ENCODE measurements at regions not wholly inside any gene's neighbourhood (a gene's known extent, or its start where the extent isn't known, plus 50 kb on each side); places are given as distances from the start of the nearest gene placed in this dataset.

GRCh38 chr14:32014498-32014897 is 62.6 kb upstream of the ARHGAP5 start:
- Mint-ChIP-seq H3K4me1 (ENCODE audit: low read depth, unreplicated experiment) (peaks cover 27% of the 10 kb centered on the region), H3K4me3 (ENCODE audit: unreplicated experiment) (no peak overlapping the region), H3K9me3 (ENCODE audit: unreplicated experiment) (no peaks in the 10 kb centered on the region), H3K36me3 (ENCODE audit: low read depth, unreplicated experiment) (no peaks in the 10 kb centered on the region), H3K27ac (ENCODE audit: unreplicated experiment) (no peak overlapping the region), H3K27me3 (ENCODE audit: low read depth, unreplicated experiment) (no peaks in the 10 kb centered on the region)
- DNase-seq (ENCODE audit: low read depth) (no peak), FAIRE-seq (no peak)
- TF ChIP-seq CTCF (IDR thresholded peaks at IDR 0.05; ENCODE audit: insufficient read depth, low read depth, low read length) (no peak), EZH2 (IDR thresholded peaks at IDR 0.05; ENCODE audit: insufficient read depth, low read length) (no peak)
- Histone ChIP-seq H3K9me3 (ENCODE audit: insufficient read depth, low read depth, low read length) (no peaks in the 10 kb centered on the region), H3K4me1 (ENCODE audit: insufficient read depth, low read length) (peaks cover 11% of the 10 kb centered on the region), H3K79me2 (ENCODE audit: insufficient read depth, low read length) (no peaks in the 10 kb centered on the region), H3K27ac (ENCODE audit: low read depth, low read length) (no peak overlapping the region), H3K36me3 (ENCODE audit: insufficient read depth, low read length) (no peaks in the 10 kb centered on the region), H3K9ac (ENCODE audit: low read length) (no peak overlapping the region), H3K4me2 (ENCODE audit: low read length) (no peak overlapping the region), H3K27me3 (ENCODE audit: insufficient read depth, low read length) (no peaks in the 10 kb centered on the region), H4K20me1 (ENCODE audit: insufficient read depth, low read length) (no peaks in the 10 kb centered on the region), H3K4me3 (ENCODE audit: insufficient read depth, low read depth, low read length) (no peak overlapping the region), H2AFZ (ENCODE audit: low read depth, low read length) (no peak overlapping the region)

GRCh38 chr14:32015166-32015565 is 61.9 kb upstream of the ARHGAP5 start:
- Histone ChIP-seq H3K27ac (ENCODE audit: low read depth, low read length) (no peak overlapping the region), H3K4me2 (ENCODE audit: low read length) (no peak overlapping the region), H3K4me3 (ENCODE audit: insufficient read depth, low read depth, low read length) (no peak overlapping the region), H3K4me1 (ENCODE audit: insufficient read depth, low read length) (peaks cover 11% of the 10 kb centered on the region), H3K9me3 (ENCODE audit: insufficient read depth, low read depth, low read length) (no peaks in the 10 kb centered on the region), H3K9ac (ENCODE audit: low read length) (no peak overlapping the region), H4K20me1 (ENCODE audit: insufficient read depth, low read length) (no peaks in the 10 kb centered on the region), H3K79me2 (ENCODE audit: insufficient read depth, low read length) (no peaks in the 10 kb centered on the region), H3K36me3 (ENCODE audit: insufficient read depth, low read length) (no peaks in the 10 kb centered on the region), H3K27me3 (ENCODE audit: insufficient read depth, low read length) (no peaks in the 10 kb centered on the region), H2AFZ (ENCODE audit: low read depth, low read length) (no peak overlapping the region)
- TF ChIP-seq EZH2 (IDR thresholded peaks at IDR 0.05; ENCODE audit: insufficient read depth, low read length) (no peak), CTCF (IDR thresholded peaks at IDR 0.05; ENCODE audit: insufficient read depth, low read depth, low read length) (no peak)
- FAIRE-seq (no peak), DNase-seq (ENCODE audit: low read depth) (no peak)
- H3K4me3 Mint-ChIP-seq (ENCODE audit: unreplicated experiment), result no peak overlapping the region
- H3K36me3 Mint-ChIP-seq (ENCODE audit: low read depth, unreplicated experiment), result no peaks in the 10 kb centered on the region
- H3K4me1 Mint-ChIP-seq (ENCODE audit: low read depth, unreplicated experiment), result peaks cover 21% of the 10 kb centered on the region
- H3K27ac Mint-ChIP-seq (ENCODE audit: unreplicated experiment), result no peak overlapping the region
- H3K27me3 Mint-ChIP-seq (ENCODE audit: low read depth, unreplicated experiment), result no peaks in the 10 kb centered on the region
- H3K9me3 Mint-ChIP-seq (ENCODE audit: unreplicated experiment), result no peaks in the 10 kb centered on the region

- no peaks in the 10 kb centered on the region for H3K4me1 ChIP-seq (ENCODE audit: insufficient read depth, low read length)
- H3K27me3 Mint-ChIP-seq (ENCODE audit: low read depth, unreplicated experiment), result no peaks in the 10 kb centered on the region
- TF ChIP-seq CTCF (IDR thresholded peaks at IDR 0.05; ENCODE audit: insufficient read depth, low read depth, low read length) (no peak), EZH2 (IDR thresholded peaks at IDR 0.05; ENCODE audit: insufficient read depth, low read length) (no peak)
- FAIRE-seq (no peak), DNase-seq (ENCODE audit: low read depth) (no peak)
- H3K4me1 Mint-ChIP-seq (ENCODE audit: low read depth, unreplicated experiment), result peaks cover 7% of the 10 kb centered on the region
- H3K27ac Mint-ChIP-seq (ENCODE audit: unreplicated experiment), result no peak overlapping the region
- no peaks in the 10 kb centered on the region for H3K27me3 ChIP-seq (ENCODE audit: insufficient read depth, low read length)
- H3K9ac ChIP-seq (ENCODE audit: low read length), result no peak overlapping the region
- no peak overlapping the region for H3K4me3 Mint-ChIP-seq (ENCODE audit: unreplicated experiment)
- H3K4me3 ChIP-seq (ENCODE audit: insufficient read depth, low read depth, low read length), result no peak overlapping the region
- no peaks in the 10 kb centered on the region for H3K36me3 Mint-ChIP-seq (ENCODE audit: low read depth, unreplicated experiment)
- no peaks in the 10 kb centered on the region for H3K9me3 ChIP-seq (ENCODE audit: insufficient read depth, low read depth, low read length)
- no peaks in the 10 kb centered on the region for H3K79me2 ChIP-seq (ENCODE audit: insufficient read depth, low read length)
- H3K27ac ChIP-seq (ENCODE audit: low read depth, low read length), result no peak overlapping the region
- no peaks in the 10 kb centered on the region for H3K9me3 Mint-ChIP-seq (ENCODE audit: unreplicated experiment)
- H4K20me1 ChIP-seq (ENCODE audit: insufficient read depth, low read length), result no peaks in the 10 kb centered on the region
- no peak overlapping the region for H3K4me2 ChIP-seq (ENCODE audit: low read length)
- H3K36me3 ChIP-seq (ENCODE audit: insufficient read depth, low read length), result no peaks in the 10 kb centered on the region
- H2AFZ ChIP-seq (ENCODE audit: low read depth, low read length), result no peak overlapping the region
Measured at GRCh38 chr14:32017587-32017986, 59.5 kb upstream of the ARHGAP5 start.
